CD4-positive, alpha-beta T cell (primary cell): ENCODE measurements at regions not wholly inside any gene's neighbourhood (a gene's known extent, or its start where the extent isn't known, plus 50 kb on each side); places are given as distances from the start of the nearest gene placed in this dataset.

Experiments used
- ATAC-seq: fragments of 200-7000 bp; cut with Tn5 transposase; one replicate; pipeline ENCODE4 v1.10.0; 2022; ENCODE audit warnings: mild to moderate bottlenecking; ENCODE audit not compliant: poor library complexity
- CTCF ChIA-PET: fragments of 350-600 bp; sonication (Branson Sonifier 250); formaldehyde crosslinking; loops from one replicate; lab custom pipeline; 2021; ENCODE audit warnings: antibody characterized with exemption, inconsistent platforms; lab: Charles Lee
- POLR2A ChIA-PET: fragments of 350-600 bp; sonication (Branson Sonifier 250); formaldehyde crosslinking; loops from one replicate; lab custom pipeline; 2021; ENCODE audit warnings: antibody characterized with exemption, inconsistent platforms; lab: Charles Lee
- DNase-seq, 14 experiments: peaks; one replicate each; pipeline ENCODE4 v3.0.0-alpha.2; 2013 to 2020; ENCODE audit warnings: mixed read lengths in 2 of 14
- H3K27ac ChIP-seq, 2 donors: one replicate each; pipeline versions ENCODE4 v1.5.1 to v1.7.0; 2013; ENCODE audit warnings: low read length in 2 of 2, low read depth in 1 of 2, mild to moderate bottlenecking in 1 of 2
- H3K27me3 ChIP-seq, 2 experiments: 1 replicate in 1 of 2; 2 replicates in 1 of 2; pipeline versions ENCODE4 v1.6.1 to v1.7.0; 2013; ENCODE audit warnings: low read length in 2 of 2, control low read depth in 1 of 2, mild to moderate bottlenecking in 1 of 2, moderate library complexity in 1 of 2; ENCODE audit not compliant: insufficient read depth in 2 of 2, control insufficient read depth in 1 of 2
- H3K36me3 ChIP-seq: one replicate; pipeline ENCODE4 v1.6.1; 2013; ENCODE audit warnings: low read length, control low read depth; ENCODE audit not compliant: insufficient read depth
- H3K4me1 ChIP-seq: one replicate; pipeline ENCODE4 v1.6.1; 2013; ENCODE audit warnings: low read length, control low read depth; ENCODE audit not compliant: insufficient read depth
- H3K4me3 ChIP-seq: one replicate; pipeline ENCODE4 v1.5.1; 2013; ENCODE audit warnings: mild to moderate bottlenecking, low read length, moderate library complexity
- H3K9me3 ChIP-seq, 2 experiments: 1 replicate in 1 of 2; 2 replicates in 1 of 2; pipeline versions ENCODE4 v1.6.1 to v1.7.0; 2013; ENCODE audit warnings: low read length in 2 of 2, mild to moderate bottlenecking in 2 of 2, control low read depth in 1 of 2, moderate library complexity in 1 of 2; ENCODE audit not compliant: control insufficient read depth in 1 of 2, insufficient read depth in 1 of 2
- H3K27ac Mint-ChIP-seq: one replicate; pipeline ENCODE4 v1.8.0; 2020; ENCODE audit warnings: mixed read lengths
- H3K27me3 Mint-ChIP-seq: one replicate; pipeline ENCODE4 v1.8.0; 2021; ENCODE audit warnings: mixed read lengths
- H3K36me3 Mint-ChIP-seq: one replicate; pipeline ENCODE4 v1.8.0; 2021; ENCODE audit warnings: low read depth, mixed read lengths
- H3K4me1 Mint-ChIP-seq: one replicate; pipeline ENCODE4 v1.8.0; 2021; ENCODE audit warnings: low read depth, mixed read lengths
- H3K4me3 Mint-ChIP-seq: one replicate; pipeline ENCODE4 v1.8.0; 2020; ENCODE audit warnings: mild to moderate bottlenecking, mixed read lengths
- H3K9me3 Mint-ChIP-seq: one replicate; pipeline ENCODE4 v1.8.0; 2020; ENCODE audit warnings: mixed read lengths
- intact Hi-C, 2 experiments: fragments of 100-400 bp; cut with DNase I in 1 of 2; cut with micrococcal nuclease in 1 of 2; formaldehyde crosslinking; loops; one replicate each; pipeline versions ENCODE4 v1.15.1 to v1.9.0; 2023 to 2025; cut with DNase I, micrococcal nuclease
- TF ChIP-seq, protein P1 (sequence below): fragments of 200-600 bp; IDR thresholded peaks from one replicate; pipeline ENCODE4 v1.8.0; 2022; ENCODE audit warnings: antibody characterized with exemption, mild to moderate bottlenecking

DNA sequence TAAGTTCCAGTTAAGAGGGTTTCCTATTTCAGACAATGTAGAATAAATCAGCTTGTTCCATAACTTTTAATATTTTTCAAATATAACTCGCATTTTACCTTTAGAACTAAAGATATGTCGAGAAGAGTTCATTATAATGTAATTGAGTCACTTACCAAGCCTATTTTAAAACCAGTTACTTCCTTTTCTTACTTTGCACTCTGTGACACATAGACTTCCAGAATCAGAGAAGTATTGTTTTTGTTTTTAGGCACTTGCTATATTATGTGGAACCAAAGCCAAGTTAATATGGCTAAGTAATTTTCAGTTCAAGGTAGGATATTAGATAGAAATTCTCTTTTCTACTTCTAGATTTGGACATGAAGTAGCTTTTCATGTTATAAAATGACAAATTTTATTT is 182.7 kb upstream of the PRPS1L1 start:
- H3K4me3 ChIP-seq, result no peak overlapping the region
- Mint-ChIP-seq H3K4me3 (no peak overlapping the region), H3K27ac (no peak overlapping the region), H3K27me3 (no peaks in the 10 kb centered on the region), H3K9me3 (no peaks in the 10 kb centered on the region), H3K36me3 (no peaks in the 10 kb centered on the region), H3K4me1 (no peaks in the 10 kb centered on the region)
- H3K27me3 ChIP-seq, result no peaks in the 10 kb centered on the region
- TF ChIP-seq, protein P1, sequence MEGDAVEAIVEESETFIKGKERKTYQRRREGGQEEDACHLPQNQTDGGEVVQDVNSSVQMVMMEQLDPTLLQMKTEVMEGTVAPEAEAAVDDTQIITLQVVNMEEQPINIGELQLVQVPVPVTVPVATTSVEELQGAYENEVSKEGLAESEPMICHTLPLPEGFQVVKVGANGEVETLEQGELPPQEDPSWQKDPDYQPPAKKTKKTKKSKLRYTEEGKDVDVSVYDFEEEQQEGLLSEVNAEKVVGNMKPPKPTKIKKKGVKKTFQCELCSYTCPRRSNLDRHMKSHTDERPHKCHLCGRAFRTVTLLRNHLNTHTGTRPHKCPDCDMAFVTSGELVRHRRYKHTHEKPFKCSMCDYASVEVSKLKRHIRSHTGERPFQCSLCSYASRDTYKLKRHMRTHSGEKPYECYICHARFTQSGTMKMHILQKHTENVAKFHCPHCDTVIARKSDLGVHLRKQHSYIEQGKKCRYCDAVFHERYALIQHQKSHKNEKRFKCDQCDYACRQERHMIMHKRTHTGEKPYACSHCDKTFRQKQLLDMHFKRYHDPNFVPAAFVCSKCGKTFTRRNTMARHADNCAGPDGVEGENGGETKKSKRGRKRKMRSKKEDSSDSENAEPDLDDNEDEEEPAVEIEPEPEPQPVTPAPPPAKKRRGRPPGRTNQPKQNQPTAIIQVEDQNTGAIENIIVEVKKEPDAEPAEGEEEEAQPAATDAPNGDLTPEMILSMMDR, result no peak
- no peaks in the 10 kb centered on the region for H3K9me3 ChIP-seq
- ChIA-PET CTCF (no interaction called here), POLR2A (no interaction called here)
- ATAC-seq, result no peak
- H3K27ac ChIP-seq, result no peak overlapping the region
- H3K4me1 ChIP-seq, result no peaks in the 10 kb centered on the region
- intact Hi-C loops, result no loop called here
- DNase-seq, result no peak
- H3K36me3 ChIP-seq, result no peaks in the 10 kb centered on the region

- no peak overlapping the region for H3K4me3 Mint-ChIP-seq
- no peak for ATAC-seq
- no peaks in the 10 kb centered on the region for H3K9me3 Mint-ChIP-seq
- CTCF ChIA-PET, result no interaction called here
- Histone ChIP-seq H3K4me1 (no peaks in the 10 kb centered on the region), H3K27ac (no peak overlapping the region), H3K27me3 (no peaks in the 10 kb centered on the region), H3K4me3 (no peak overlapping the region), H3K9me3 (no peaks in the 10 kb centered on the region), H3K36me3 (no peaks in the 10 kb centered on the region)
- no peaks in the 10 kb centered on the region for H3K36me3 Mint-ChIP-seq
- no peak overlapping the region for H3K27ac Mint-ChIP-seq
- TF ChIP-seq, protein P1, result no peak
- no peaks in the 10 kb centered on the region for H3K27me3 Mint-ChIP-seq
- intact Hi-C loops, result no loop called here
- H3K4me1 Mint-ChIP-seq, result no peaks in the 10 kb centered on the region
- no peak for DNase-seq
- POLR2A ChIA-PET, result no interaction called here
Observed at GRCh38 chr7:18210788-18211187, 183.1 kb upstream of the PRPS1L1 start.

GRCh38 chr7:18212308-18212707 is 184.7 kb upstream of the PRPS1L1 start:
- no peaks in the 10 kb centered on the region for H3K36me3 Mint-ChIP-seq
- TF ChIP-seq, protein P1, result no peak
- no peak for DNase-seq
- ATAC-seq, result no peak
- H3K4me1 Mint-ChIP-seq, result no peaks in the 10 kb centered on the region
- no peaks in the 10 kb centered on the region for H3K9me3 ChIP-seq
- no peaks in the 10 kb centered on the region for H3K27me3 Mint-ChIP-seq
- intact Hi-C loops, result no loop called here
- H3K36me3 ChIP-seq, result no peaks in the 10 kb centered on the region
- H3K27ac Mint-ChIP-seq, result no peak overlapping the region
- ChIA-PET POLR2A (no interaction called here), CTCF (no interaction called here)
- H3K4me1 ChIP-seq, result no peaks in the 10 kb centered on the region
- no peaks in the 10 kb centered on the region for H3K9me3 Mint-ChIP-seq
- no peak overlapping the region for H3K4me3 Mint-ChIP-seq
- H3K4me3 ChIP-seq, result no peak overlapping the region
- H3K27ac ChIP-seq, result no peak overlapping the region
- H3K27me3 ChIP-seq, result no peaks in the 10 kb centered on the region
